Natural killer cell treated with Interleukin-12 subunit alpha and Interleukin-12 subunit beta and Interleukin-15 and Interleukin-18, amount 100 ng/mL, for 72 hours (primary cell): ENCODE measurements at regions not wholly inside any gene's neighbourhood (a gene's known extent, or its start where the extent isn't known, plus 50 kb on each side); places are given as distances from the start of the nearest gene placed in this dataset.

Source experiments
- ATAC-seq, 2 donors: fragments of 150-1000 bp; cut with Tn5 transposase in 1 of 2; sonication (Bioruptor Pico), chemical (Tn5 transposase) in 1 of 2; 2 replicates each; pipeline ENCODE4 v1.10.0; 2021
- DNase-seq: peaks from one replicate; pipeline ENCODE4 v3.0.0; 2022; ENCODE audit warnings: low spot score
- H3K27ac Mint-ChIP-seq, 2 donors: 1 replicate in 1 of 2; 2 replicates in 1 of 2; pipeline ENCODE4 v1.8.0; 2022; ENCODE audit warnings: mixed read lengths in 2 of 2, mild to moderate bottlenecking in 1 of 2, moderate library complexity in 1 of 2
- H3K27me3 Mint-ChIP-seq, 2 donors: 1 replicate in 1 of 2; 2 replicates in 1 of 2; pipeline ENCODE4 v1.8.0; 2022; ENCODE audit warnings: mixed read lengths in 2 of 2
- H3K36me3 Mint-ChIP-seq: one replicate; pipeline ENCODE4 v1.8.0; 2022; ENCODE audit warnings: mixed read lengths
- H3K4me1 Mint-ChIP-seq, 2 donors: 1 replicate in 1 of 2; 2 replicates in 1 of 2; pipeline ENCODE4 v1.8.0; 2022; ENCODE audit warnings: low read depth in 2 of 2, mixed read lengths in 2 of 2, mild to moderate bottlenecking in 1 of 2
- H3K4me3 Mint-ChIP-seq: one replicate; pipeline ENCODE4 v1.8.0; 2022; ENCODE audit warnings: mixed read lengths
- H3K9me3 Mint-ChIP-seq: 2 replicates; pipeline ENCODE4 v1.8.0; 2022; ENCODE audit warnings: mixed read lengths

DNA sequence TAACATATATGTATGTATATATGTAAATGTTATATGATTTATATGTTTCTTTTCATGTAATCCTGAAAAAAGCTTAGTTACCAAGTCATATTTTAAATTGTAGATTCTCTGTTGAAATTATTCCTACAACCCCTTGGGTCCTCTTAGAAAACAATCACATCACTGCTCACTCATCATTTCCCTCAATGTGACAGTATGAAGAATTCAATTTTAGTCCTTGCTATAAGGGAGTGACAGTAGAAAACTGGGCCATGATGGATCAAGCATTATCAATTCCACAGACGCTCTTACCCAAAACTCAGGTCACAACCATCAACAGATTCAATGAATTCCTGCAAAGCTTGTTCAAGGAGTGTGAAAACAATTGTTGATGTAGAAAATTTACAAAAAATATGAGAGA is 1389.5 kb upstream of the ACVR2A start:
- no peaks in the 10 kb centered on the region for H3K4me1 Mint-ChIP-seq

DNA sequence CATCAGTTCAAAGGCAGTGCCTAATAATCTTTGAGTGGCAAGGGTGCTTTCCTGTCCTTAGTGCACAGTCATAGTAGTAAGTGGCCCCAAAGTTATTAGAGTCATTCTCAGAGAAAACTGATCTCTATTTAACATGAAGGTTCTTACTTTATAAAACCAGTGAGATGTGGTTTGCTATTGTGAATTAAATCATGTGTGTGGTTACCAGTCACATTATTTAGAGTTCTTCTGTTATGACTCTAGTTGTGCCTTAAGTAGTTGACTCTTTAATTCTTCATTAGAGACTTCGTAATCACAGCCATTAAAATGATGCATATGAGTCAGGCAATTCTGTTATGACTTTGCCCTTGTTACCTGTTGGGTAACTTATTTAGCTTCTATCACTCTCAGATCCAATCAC is 1392.9 kb upstream of the ACVR2A start:
- H3K4me3 Mint-ChIP-seq = no peak overlapping the region
- no peaks in the 10 kb centered on the region for H3K27me3 Mint-ChIP-seq
- no peaks in the 10 kb centered on the region for H3K4me1 Mint-ChIP-seq
- no peak overlapping the region for H3K27ac Mint-ChIP-seq
- no peaks in the 10 kb centered on the region for H3K36me3 Mint-ChIP-seq
- ATAC-seq = no peak
- DNase-seq = no peak
- H3K9me3 Mint-ChIP-seq = no peaks in the 10 kb centered on the region

More for the DNA sequence above, 1389.5 kb upstream of the ACVR2A start:
- no peak for ATAC-seq
- Mint-ChIP-seq H3K27ac (no peak overlapping the region), H3K27me3 (no peaks in the 10 kb centered on the region), H3K4me3 (no peak overlapping the region), H3K36me3 (no peaks in the 10 kb centered on the region), H3K9me3 (peaks cover 8% of the 10 kb centered on the region)
- no peak for DNase-seq

DNA sequence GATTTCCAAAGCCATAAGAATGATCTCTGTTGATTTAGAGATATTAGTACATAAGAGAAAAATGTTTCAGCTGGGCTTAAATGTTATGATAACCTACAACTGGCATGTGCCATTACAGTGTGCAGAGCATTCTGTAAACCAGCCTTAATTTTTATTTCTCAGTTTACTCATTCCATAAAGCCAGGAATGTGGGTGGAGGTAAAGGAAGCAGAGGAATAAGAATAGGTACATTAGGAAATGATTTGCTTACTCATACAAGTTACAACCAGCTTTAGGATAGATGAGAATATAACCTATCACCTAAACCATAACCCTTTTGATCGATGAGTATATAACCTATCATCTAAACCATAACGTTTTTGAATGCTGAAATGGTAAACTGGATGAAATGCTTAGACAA is 1394.7 kb upstream of the ACVR2A start:
- Mint-ChIP-seq H3K36me3 (no peaks in the 10 kb centered on the region), H3K4me3 (no peak overlapping the region), H3K27ac (no peak overlapping the region), H3K4me1 (no peaks in the 10 kb centered on the region), H3K9me3 (peaks cover 3% of the 10 kb centered on the region), H3K27me3 (no peaks in the 10 kb centered on the region)
- DNase-seq (no peak), ATAC-seq (no peak)

DNA sequence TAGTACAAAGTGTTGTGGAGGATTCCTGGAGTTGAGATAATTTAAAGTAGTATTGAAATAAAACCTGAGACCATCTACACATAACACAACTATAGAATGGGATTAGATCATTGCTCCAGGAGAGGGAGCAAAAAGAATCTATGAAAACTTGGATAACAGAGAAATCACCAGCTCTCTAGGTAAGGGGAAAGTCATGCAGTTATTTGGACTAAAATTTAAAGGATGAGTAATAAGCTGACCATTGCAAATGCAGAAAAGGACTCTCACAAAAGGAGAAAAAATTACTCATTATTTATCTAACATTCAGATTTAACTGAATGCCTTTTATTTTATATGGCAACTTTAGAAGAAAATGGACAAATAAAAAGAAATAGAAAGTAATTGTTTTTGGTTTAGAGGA is 1399.8 kb upstream of the ACVR2A start:
- no peak for DNase-seq
- Mint-ChIP-seq H3K36me3 (no peaks in the 10 kb centered on the region), H3K4me1 (no peaks in the 10 kb centered on the region), H3K4me3 (no peak overlapping the region), H3K27ac (no peak overlapping the region), H3K9me3 (peaks cover 3% of the 10 kb centered on the region), H3K27me3 (no peaks in the 10 kb centered on the region)
- ATAC-seq = no peak

DNA sequence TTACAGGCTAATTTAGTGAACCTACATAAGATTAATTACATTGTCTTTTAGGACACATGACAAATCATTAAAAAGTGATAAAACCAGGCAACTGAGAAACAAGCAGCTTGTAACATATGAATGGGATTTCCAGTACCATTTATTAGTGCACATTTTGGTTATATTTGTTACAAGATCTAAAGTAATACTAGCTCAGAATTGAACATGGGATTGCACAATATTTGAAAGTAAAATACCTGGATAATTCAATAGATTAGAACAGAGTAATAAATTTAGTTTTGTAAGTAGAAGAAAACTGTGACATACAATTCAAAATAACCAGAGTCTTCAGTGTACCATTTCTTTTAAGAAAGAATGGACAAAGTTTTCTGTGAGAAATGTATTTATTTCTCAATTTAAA is 1400.7 kb upstream of the ACVR2A start:
- no peak for DNase-seq
- Mint-ChIP-seq H3K27ac (no peak overlapping the region), H3K4me1 (no peaks in the 10 kb centered on the region), H3K36me3 (no peaks in the 10 kb centered on the region), H3K9me3 (peaks cover 3% of the 10 kb centered on the region), H3K27me3 (no peaks in the 10 kb centered on the region), H3K4me3 (no peak overlapping the region)
- no peak for ATAC-seq

DNA sequence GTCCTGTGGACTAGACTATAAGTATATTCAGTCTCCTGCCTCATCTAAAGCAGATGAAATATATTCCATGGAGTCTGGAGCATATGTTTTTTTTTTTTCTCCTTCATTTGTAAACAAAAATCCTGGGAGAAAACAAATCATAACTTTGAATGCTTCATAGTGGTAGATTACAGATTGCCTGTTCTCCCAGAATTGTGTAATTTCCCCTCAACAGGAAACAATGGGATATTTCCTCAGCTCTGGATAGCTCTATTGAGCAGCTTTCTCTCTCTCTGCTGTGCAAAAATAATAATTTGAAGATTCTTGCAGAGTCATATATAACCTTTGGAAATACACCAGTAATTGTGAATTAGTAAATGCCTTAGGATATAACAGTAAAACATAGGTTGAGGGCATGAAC is 1406.6 kb upstream of the ACVR2A start:
- Mint-ChIP-seq H3K4me1 (no peaks in the 10 kb centered on the region), H3K9me3 (peaks cover 9% of the 10 kb centered on the region), H3K36me3 (no peaks in the 10 kb centered on the region), H3K27ac (no peak overlapping the region), H3K27me3 (no peaks in the 10 kb centered on the region), H3K4me3 (no peak overlapping the region)
- DNase-seq (no peak), ATAC-seq (no peak)

DNA sequence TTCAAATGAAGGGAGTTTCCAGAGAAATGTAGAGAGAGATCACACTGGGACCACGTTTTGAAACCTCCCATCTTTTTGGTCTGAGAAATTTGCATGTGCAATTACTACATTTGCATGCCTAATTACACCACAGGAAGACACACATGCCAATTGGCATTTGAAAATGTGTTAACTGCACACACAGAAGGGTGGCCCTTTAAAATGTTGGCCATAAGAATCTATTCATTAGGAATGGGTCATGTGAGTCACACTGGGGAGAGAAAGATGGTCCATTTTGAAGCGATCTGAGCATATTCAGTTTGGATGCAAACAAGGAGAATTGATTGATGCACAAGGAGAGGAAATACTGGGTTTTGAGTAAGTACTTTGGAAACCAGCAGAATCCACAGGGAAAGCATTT is 1407.1 kb upstream of the ACVR2A start:
- Mint-ChIP-seq H3K27me3 (no peaks in the 10 kb centered on the region), H3K4me3 (no peak overlapping the region), H3K27ac (no peak overlapping the region), H3K4me1 (no peaks in the 10 kb centered on the region), H3K9me3 (peaks cover 9% of the 10 kb centered on the region), H3K36me3 (no peaks in the 10 kb centered on the region)
- DNase-seq (no peak), ATAC-seq (no peak)

DNA sequence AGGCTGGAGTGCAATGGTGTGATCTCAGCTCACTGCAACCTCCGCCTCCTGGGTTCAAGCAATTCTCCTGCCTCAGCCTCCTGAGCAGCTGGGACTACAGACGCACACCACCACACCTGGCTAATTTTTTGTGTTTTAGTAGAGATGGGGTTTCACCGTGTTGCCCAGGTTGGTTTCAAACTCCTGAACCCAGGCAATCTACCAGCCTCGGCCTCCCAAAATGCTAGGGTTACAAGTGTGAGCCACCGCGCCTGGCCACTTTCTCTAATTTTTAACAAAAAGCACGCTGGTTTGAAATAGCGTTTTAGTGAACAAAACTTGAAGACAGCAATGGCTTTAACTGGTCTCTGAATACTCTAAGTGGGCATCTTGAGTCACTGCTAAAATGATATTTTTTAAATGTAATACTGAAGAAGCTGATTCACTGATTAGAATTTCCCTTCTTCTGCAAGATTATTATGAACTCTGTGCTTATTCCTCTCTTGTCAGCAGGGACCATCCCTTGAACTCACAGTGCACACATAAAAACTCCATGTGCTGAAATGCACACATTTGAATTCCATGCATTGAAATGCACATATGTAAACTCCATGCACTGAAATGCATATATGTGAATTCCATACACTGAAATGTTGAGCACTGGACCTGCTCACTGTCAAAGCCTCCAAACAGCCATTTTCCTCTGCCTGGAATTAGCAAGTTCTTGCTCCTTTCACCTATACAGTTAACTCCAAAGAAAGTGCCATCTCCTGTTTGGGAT is 1411.5 kb upstream of the ACVR2A start:
- Mint-ChIP-seq H3K27me3 (no peaks in the 10 kb centered on the region), H3K4me1 (no peaks in the 10 kb centered on the region), H3K4me3 (no peak overlapping the region), H3K27ac (no peak overlapping the region), H3K36me3 (no peaks in the 10 kb centered on the region), H3K9me3 (peaks cover 9% of the 10 kb centered on the region)
- ATAC-seq (no peak), DNase-seq (no peak)

DNA sequence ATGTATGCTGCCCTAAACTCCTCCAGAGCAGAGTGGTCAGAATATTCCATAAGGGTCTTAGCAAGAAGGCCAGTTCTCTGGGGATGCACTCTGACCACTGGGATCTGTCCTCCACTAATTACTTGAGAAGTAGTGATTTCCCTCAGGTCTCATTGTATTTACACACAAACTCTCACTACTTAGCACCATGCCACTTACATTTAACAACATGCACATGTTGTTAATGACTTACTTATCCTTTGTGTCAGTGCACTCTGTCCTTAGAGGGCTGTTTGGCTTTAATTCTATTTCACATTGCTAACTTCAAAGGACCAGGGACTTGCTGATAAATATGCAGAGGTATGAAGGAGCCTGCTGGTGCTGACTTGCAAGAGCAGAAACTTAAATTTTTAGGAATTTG is 1415.5 kb upstream of the ACVR2A start:
- Mint-ChIP-seq H3K36me3 (no peaks in the 10 kb centered on the region), H3K27me3 (no peaks in the 10 kb centered on the region), H3K4me3 (no peak overlapping the region), H3K27ac (no peak overlapping the region), H3K4me1 (no peaks in the 10 kb centered on the region), H3K9me3 (peaks cover 4% of the 10 kb centered on the region)
- DNase-seq (no peak), ATAC-seq (no peak)

DNA sequence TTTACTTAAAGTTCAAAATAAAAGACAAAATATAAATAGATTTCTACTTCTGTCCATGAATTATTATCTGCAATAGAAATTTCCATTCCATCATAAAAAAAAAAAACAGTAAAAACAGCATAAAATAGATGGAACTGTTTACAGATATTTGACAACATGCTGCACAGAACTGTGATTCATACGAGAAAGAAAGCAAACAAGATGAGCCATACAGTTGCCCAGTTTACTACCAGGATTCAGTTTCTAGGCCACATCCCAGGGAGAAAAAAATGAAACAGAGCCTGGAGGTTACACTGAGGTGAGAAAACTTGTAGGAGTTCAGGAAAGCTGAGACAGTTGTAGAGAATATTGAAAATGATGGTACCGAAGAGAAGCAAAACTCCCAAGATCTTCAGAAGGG is 1426.9 kb upstream of the ACVR2A start:
- H3K27ac Mint-ChIP-seq = no peak overlapping the region
- H3K36me3 Mint-ChIP-seq = no peaks in the 10 kb centered on the region
- ATAC-seq (no peak), DNase-seq (no peak)
- no peaks in the 10 kb centered on the region for H3K4me1 Mint-ChIP-seq
- peaks cover 12% of the 10 kb centered on the region for H3K9me3 Mint-ChIP-seq
- H3K27me3 Mint-ChIP-seq = no peaks in the 10 kb centered on the region
- no peak overlapping the region for H3K4me3 Mint-ChIP-seq

DNA sequence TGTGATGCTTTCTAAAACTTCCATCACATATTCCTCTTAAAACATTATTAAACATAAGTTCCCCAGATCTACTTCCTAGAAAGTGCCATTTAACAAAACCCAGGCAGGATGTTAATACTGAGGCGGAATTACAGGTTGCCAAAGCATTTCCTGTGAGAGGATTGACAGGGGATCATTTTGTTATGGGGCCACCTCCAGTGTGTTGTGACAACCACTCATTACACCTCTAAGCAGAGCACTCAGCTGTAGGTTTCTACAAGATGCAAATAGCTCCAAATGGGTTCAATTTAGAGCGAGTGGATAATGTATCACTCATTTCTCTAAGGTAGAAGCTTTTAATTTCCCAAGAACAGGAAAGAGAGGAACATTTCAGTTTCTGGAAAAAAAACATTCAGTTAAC is 1429.5 kb upstream of the ACVR2A start:
- Mint-ChIP-seq H3K4me1 (no peaks in the 10 kb centered on the region), H3K27ac (no peak overlapping the region), H3K4me3 (no peak overlapping the region), H3K27me3 (no peaks in the 10 kb centered on the region), H3K36me3 (no peaks in the 10 kb centered on the region), H3K9me3 (peaks cover 7% of the 10 kb centered on the region)
- ATAC-seq (no peak), DNase-seq (no peak)

DNA sequence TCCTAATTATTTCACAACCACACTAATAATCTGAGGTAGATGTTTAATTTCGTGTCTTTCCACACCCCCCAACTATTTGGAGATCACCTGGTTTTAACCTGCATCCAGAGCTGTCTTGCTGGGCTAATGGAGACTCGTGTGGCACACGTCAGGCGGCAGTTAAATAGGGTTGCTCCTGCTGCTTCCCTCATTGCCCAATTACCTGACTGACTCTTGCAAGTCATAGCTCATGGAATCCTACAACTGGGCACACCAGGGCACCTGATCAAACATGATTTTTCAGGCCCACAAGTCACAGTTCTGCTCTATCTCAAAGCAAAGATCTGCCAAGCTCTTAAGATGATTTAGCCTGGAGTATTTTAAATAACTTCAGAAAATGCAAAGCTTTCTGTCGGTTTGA is 1430.4 kb upstream of the ACVR2A start:
- H3K27me3 Mint-ChIP-seq = no peaks in the 10 kb centered on the region
- no peak for ATAC-seq

DNA sequence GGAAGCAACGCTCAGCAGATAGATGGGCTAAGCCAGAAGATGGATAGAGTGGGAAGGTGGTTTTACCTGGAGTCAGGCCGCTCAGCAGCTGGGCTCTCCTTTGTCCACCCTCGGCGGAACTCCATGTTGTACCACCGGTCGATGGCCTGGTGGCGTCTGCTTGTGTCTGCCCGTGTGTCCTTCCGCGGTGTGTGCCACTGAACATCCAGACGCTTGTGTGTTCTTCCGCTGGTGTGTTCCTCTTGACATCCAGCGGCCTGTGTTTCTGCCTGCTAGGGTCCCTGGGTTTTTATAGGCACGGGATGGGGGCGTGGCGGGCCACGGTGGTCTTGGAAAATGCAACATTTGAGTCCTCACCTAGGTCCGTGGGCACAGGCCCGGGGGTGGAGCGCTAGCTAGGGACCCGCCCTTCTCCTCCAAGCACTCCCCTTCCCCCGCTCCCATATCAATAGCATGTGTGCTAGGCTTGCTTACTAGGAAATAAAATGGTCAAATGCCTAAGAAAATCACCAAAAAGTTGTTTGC is 1431.7 kb upstream of the ACVR2A start:
- H3K27ac Mint-ChIP-seq = no peak overlapping the region
- H3K27me3 Mint-ChIP-seq = no peaks in the 10 kb centered on the region
- H3K36me3 Mint-ChIP-seq = no peaks in the 10 kb centered on the region
- H3K4me3 Mint-ChIP-seq = no peak overlapping the region
- DNase-seq = no peak
- H3K9me3 Mint-ChIP-seq = peaks cover 3% of the 10 kb centered on the region
- ATAC-seq = no peak
- no peaks in the 10 kb centered on the region for H3K4me1 Mint-ChIP-seq

More for the DNA sequence above, 1430.4 kb upstream of the ACVR2A start:
- Mint-ChIP-seq H3K4me3 (no peak overlapping the region), H3K27ac (no peak overlapping the region), H3K9me3 (peaks cover 4% of the 10 kb centered on the region), H3K36me3 (no peaks in the 10 kb centered on the region), H3K4me1 (no peaks in the 10 kb centered on the region)
- DNase-seq = no peak

DNA sequence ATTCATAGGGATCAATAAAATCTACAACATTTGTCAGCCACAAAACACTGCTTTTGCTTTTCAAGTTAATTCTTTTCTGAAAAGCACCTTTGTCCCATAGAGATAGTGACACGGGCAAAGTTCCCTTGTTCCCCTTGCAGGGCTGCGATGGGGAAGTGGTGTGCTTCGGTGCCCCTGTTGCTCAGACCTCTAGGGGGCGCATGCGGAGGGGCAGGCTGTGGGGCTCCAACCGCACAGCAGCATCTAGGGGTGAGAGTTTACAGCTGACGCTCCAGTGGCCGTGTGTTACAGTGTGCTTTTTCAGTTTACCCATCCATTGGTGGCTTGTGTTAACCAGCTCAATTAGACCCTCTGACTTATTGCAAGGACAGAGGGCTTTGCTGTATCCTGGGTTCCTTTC is 1432.2 kb upstream of the ACVR2A start:
- no peak for DNase-seq
- Mint-ChIP-seq H3K4me1 (no peaks in the 10 kb centered on the region), H3K27me3 (no peaks in the 10 kb centered on the region), H3K36me3 (no peaks in the 10 kb centered on the region), H3K9me3 (no peaks in the 10 kb centered on the region), H3K27ac (no peak overlapping the region), H3K4me3 (no peak overlapping the region)
- no peak for ATAC-seq
